SKM-1 (cell line): ENCODE measurements at regions not wholly inside any gene's neighbourhood (a gene's known extent, or its start where the extent isn't known, plus 50 kb on each side); places are given as distances from the start of the nearest gene placed in this dataset.
"Not testable (repeated sequence)": the region's sequence is repeated elsewhere in the genome, so short reads cannot be mapped to it uniquely, and the experiment has no call there.

Source experiments
- DNase-seq: peaks from one replicate; lab custom pipeline; 2025; ENCODE audit not compliant: unreplicated experiment; lab: John Stamatoyannopoulos, UW

DNA sequence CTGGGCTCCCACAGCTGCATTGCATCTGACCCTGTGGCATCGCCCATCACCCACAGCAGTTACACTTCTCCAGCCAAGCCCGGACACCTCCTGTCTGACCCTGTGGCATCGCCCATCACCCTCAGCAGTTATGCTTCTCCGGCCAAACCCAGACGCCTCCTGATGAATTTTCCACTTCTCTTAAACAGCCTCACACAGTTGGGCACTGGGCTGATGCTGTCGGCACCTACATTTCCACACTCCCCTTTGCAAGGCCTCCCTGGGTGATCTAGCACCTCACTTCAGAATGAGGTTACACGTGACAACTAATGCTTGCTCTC, 175.2 kb upstream of the ARID1B start:
- DNase-seq, result no peak

- DNase-seq, result no peak
Measured at GRCh38 chr6:156601152-156602065, 175.8 kb upstream of the ARID1B start.

- no peak for DNase-seq
Measured at GRCh38 chr6:156600678-156601077, 176.5 kb upstream of the ARID1B start.

DNA sequence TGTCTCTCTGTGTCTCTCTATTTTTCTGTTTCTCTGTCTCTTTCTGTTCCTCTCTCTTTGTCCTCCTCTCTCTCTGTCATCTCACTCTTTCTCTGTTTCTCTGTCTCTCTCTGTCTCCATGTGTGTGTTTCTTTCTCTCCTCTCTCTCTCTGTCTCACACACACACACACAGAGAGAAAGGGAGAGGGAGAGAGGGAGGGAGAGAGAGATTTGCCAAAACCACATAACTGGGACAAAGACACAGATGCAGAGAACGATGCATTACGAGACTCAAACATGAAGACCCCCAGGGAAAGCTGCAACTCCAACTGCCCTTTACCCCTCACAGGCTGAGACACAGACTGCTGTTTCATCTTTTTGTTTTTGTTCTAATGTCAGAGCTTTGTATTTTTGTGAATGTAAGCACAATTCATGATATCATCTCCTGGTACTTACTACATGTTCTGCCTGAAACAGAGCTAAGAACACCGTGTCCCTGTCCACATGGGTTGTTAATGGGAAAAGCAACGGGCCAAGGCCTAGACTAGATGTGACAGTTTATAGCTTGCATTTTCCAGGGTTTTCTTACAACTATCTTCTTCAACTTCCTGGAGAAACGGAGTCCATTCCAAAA, 177.1 kb upstream of the ARID1B start:
- no peak for DNase-seq

GRCh38 chr6:156599366-156599765, 177.8 kb upstream of the ARID1B start:
- no peak for DNase-seq

DNA sequence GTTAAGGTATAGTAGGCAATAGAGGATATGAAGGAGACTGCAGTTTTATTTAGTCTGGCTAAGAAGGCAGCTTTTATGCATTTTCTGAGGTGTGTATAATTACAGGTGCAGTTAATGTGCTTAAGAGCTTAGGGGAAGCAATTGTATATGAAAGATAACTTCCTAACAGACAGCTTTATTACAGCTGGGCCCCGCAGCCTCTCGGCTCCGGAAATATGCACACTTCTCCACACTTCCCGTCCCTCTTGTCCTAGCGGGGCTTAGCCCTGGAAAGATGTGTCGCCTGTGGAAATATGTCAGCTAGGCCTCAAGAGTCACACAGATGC, 178.4 kb upstream of the ARID1B start:
- DNase-seq, result no peak

GRCh38 chr6:156598071-156598854, 178.9 kb upstream of the ARID1B start:
- DNase-seq, result no peak

GRCh38 chr6:156597095-156597494, 180.1 kb upstream of the ARID1B start:
- DNase-seq, result no peak

DNA sequence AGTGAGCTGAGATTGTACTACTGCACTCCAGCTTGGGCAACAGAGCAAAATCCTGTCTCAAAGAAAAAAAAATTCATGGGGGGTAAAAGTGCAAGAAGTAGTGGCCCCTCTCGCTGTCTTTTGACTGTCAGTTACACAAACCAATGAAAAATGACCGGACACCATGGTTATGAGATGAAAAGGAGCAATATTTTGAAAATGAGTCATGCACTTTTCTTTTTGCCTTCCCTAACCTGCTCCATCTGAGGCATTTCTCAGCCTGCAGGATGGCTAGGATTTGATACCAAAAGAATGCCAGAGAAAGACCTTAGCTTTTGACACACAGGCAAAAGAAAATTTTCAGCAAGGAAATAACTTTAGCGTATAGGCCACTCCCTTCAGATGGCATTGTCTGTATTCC, 181.7 kb upstream of the ARID1B start:
- no peak for DNase-seq

DNA sequence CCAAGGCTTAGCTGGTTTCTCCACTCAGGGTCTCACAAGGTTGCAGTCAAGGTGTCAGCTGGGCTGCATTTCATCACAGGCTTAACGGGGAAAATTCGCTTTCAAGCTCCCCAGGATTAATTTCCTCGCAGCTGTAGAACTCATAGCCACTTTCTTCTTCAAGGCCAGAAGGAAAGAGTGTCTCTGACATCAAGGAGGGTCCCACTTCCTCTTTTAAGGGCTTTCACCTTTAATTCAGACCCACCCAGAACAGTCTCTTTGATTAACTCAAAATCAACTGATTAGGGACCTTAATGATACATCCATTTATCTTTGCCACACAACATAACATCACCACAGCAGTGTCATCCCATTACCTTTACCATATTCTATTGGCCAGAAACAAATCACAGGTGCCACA, 183.3 kb upstream of the ARID1B start:
- no peak for DNase-seq

DNA sequence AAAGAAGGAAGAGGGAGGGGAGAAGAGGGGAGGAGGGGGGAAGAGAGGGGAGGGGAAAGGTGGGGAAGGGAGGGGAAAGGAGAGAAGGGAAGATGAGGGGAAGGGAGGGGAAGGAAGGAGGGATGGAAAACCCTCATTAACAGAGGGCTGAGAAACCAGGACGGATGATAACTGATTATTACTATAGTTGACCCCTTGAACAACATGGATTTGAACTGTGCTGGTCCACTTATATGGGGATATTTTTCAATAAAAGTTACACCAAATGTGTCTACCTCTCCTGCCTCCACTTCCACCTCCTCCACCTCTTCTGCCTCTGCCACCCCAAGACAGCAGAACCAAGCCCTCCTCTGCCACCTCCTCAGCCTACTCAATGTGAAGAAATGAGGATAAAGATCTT, 184.1 kb upstream of the ARID1B start:
- no peak for DNase-seq

DNA sequence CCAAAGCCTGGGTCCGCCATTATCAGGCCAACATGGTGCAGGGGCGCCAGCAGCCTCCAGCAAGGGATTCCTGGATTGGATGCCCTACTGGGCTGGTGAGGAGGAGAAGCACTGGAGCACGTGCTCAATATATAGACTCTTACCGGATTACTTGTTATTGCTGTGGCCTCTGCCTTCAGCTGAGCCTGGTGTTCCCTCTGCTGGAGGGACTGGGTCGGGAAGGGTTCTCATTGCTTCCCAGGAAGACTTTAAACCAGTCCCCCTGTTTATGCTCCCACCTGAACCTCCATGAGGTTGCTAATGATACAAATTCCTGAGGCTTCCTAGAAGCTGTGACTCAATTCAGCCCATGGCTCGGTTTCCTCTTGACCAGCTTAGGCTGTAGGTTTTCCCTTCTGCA, 186.7 kb upstream of the ARID1B start:
- DNase-seq, result no peak

DNA sequence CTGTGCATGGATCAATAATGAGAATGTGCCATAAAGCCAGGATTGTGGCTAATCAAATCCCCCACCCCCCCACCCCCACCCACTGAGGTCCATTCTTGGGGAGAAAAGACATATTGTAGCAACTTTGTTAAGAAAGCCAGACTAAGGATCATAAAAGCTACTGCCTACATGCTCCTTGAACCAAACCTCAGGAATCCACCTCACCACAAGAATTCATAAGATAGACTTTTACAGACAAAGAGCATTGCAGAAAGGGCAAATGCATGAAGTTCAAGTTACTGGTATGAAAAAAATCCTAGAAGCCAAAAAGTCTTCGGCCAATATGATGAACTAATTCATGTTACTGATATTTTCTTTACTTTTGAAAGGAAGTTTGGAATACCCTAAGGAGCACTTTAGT, 187.9 kb upstream of the ARID1B start:
- DNase-seq, result no peak

DNA sequence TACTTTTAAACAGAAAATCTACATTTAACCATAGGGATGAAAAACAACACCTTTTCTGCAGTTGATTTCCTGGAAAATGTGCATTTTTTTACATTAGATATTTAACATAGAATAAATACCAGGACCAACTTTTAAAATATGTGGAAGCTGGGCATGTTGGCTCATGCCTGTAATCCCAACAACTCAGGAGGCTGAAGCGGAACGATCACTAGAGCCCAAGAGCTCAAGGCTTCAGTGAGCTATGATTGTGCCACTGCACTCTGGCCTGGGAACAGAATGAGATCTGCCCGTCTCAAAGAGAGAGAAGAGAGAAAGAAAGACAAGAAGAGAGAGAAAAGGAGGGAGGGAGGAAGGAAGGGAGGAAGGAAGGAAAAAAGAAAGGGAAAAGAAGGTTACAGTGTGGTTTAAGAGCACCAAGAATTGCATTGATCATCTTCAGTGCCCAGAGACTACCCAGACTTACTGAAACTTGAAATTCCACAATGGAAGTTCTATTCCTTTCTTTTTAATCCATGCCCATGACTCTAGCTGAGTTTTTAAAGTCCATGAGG, 189.4 kb upstream of the ARID1B start:
- no peak for DNase-seq

DNA sequence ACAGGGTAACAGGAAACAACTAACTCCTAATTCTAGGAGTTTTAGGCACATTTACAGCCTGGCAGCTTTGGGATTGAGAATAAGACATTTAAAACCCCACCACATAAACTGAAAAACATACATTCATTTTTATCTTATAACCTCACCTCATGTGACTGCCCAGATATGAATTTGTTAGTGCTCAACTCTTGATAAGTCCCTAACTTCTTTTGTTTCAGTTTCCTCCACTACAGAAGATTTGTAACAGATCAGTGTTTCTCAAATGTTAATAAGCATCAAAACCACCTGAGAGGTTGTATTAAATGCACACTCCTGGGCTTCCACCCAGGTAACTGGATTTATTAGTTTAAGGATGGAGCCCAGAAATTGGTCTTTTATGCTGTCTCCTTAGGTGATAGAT, 190.1 kb upstream of the ARID1B start:
- DNase-seq, result no peak

- no peak for DNase-seq
Measured at GRCh38 chr6:156585859-156586258, 191.3 kb upstream of the ARID1B start.

DNA sequence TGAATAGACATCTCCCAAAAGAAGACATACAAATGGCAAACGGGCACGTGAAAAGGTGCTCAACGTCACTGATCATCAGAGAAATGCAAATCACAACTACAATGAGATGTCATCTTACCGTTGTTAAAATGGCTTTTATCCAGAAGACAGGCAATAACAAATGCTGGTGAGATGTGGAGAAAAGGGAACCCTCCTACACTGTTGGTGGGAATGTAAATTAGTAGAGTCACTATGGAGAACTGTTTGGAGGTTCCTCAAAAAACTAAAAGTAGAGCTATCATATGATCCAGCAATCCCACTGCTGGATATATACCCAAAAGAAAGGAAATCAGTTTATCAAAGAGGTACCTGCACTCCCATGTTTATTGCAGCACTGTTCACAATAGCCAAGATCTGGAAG, 193.1 kb upstream of the ARID1B start:
- DNase-seq, result not testable (repeated sequence)

DNA sequence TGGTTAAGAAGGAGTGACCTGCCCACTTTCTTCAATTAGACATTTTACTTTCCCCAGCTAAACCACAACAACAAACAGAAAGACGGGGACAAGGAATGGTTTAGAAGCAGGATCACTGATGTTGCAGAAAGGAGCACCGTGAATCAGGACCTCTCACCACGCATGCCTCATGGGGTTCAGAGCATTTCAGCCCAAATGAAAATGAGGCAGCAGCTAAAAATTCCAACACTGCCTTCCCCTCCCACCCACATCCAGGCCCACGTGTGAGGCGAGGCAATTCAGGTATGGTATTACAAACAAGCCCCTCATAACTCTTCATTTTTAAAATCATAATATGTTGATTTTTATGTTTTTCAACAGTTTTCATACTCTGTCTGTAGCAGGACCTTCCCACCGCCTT, 194.1 kb upstream of the ARID1B start:
- DNase-seq, result no peak

GRCh38 chr6:156582509-156582992, 194.6 kb upstream of the ARID1B start:
- DNase-seq, result no peak

- no peak for DNase-seq
Measured at GRCh38 chr6:156579564-156579963, 197.6 kb upstream of the ARID1B start.

DNA sequence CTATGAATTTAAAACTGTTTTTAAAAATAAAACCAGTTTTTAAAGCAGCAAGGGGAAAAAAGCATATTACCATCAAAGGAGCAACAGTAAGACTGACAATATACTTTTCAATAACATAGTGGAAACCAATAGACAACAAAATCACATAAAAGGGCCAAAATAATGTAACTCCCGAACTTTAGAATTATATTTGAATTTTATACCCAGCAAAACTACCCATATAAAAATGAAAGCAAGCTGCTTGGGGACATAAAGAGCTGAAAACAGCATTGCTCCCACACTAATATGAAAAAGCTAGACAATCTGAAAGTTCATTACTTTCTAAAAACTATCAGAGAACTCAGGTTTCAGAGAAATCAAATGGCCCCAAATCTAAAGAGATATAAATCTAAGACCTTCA, 199.4 kb upstream of the ARID1B start:
- no peak for DNase-seq

GRCh38 chr6:156575361-156575760, 201.8 kb upstream of the ARID1B start:
- no peak for DNase-seq
